ENCODE measurements at regions not wholly inside any gene's neighbourhood (a gene's known extent, or its start where the extent isn't known, plus 50 kb on each side); places are given as distances from the start of the nearest gene placed in this dataset.

- TF ChIP-seq, protein P1, sequence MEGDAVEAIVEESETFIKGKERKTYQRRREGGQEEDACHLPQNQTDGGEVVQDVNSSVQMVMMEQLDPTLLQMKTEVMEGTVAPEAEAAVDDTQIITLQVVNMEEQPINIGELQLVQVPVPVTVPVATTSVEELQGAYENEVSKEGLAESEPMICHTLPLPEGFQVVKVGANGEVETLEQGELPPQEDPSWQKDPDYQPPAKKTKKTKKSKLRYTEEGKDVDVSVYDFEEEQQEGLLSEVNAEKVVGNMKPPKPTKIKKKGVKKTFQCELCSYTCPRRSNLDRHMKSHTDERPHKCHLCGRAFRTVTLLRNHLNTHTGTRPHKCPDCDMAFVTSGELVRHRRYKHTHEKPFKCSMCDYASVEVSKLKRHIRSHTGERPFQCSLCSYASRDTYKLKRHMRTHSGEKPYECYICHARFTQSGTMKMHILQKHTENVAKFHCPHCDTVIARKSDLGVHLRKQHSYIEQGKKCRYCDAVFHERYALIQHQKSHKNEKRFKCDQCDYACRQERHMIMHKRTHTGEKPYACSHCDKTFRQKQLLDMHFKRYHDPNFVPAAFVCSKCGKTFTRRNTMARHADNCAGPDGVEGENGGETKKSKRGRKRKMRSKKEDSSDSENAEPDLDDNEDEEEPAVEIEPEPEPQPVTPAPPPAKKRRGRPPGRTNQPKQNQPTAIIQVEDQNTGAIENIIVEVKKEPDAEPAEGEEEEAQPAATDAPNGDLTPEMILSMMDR (IDR thresholded peaks at IDR 0.05; ENCODE audit: low read depth, low read length, missing input control): no peak
- TF ChIP-seq RAD21 (IDR thresholded peaks at IDR 0.05) (no peak), JUND (IDR thresholded peaks at IDR 0.05) (no peak), ATF3 (IDR thresholded peaks at IDR 0.05) (no peak), TAF1 (conservative IDR thresholded peaks at IDR 0.05) (no peak), RXRA (IDR thresholded peaks at IDR 0.05) (no peak), GABPA (IDR thresholded peaks at IDR 0.05 in 1 of 2, conservative IDR thresholded peaks at IDR 0.05 in 1 of 2) (no peak), SP1 (IDR thresholded peaks at IDR 0.05) (no peak), YY1 (IDR thresholded peaks at IDR 0.05) (no peak), FOXA1 (IDR thresholded peaks at IDR 0.05) (no peak), EGR1 (IDR thresholded peaks at IDR 0.05; ENCODE audit: low read depth in 2 of 2) (no peak)
- TF ChIP-seq, protein P2, sequence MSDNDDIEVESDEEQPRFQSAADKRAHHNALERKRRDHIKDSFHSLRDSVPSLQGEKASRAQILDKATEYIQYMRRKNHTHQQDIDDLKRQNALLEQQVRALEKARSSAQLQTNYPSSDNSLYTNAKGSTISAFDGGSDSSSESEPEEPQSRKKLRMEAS (IDR thresholded peaks at IDR 0.05): no peak
- TF ChIP-seq, protein P3, sequence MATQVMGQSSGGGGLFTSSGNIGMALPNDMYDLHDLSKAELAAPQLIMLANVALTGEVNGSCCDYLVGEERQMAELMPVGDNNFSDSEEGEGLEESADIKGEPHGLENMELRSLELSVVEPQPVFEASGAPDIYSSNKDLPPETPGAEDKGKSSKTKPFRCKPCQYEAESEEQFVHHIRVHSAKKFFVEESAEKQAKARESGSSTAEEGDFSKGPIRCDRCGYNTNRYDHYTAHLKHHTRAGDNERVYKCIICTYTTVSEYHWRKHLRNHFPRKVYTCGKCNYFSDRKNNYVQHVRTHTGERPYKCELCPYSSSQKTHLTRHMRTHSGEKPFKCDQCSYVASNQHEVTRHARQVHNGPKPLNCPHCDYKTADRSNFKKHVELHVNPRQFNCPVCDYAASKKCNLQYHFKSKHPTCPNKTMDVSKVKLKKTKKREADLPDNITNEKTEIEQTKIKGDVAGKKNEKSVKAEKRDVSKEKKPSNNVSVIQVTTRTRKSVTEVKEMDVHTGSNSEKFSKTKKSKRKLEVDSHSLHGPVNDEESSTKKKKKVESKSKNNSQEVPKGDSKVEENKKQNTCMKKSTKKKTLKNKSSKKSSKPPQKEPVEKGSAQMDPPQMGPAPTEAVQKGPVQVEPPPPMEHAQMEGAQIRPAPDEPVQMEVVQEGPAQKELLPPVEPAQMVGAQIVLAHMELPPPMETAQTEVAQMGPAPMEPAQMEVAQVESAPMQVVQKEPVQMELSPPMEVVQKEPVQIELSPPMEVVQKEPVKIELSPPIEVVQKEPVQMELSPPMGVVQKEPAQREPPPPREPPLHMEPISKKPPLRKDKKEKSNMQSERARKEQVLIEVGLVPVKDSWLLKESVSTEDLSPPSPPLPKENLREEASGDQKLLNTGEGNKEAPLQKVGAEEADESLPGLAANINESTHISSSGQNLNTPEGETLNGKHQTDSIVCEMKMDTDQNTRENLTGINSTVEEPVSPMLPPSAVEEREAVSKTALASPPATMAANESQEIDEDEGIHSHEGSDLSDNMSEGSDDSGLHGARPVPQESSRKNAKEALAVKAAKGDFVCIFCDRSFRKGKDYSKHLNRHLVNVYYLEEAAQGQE (IDR thresholded peaks at IDR 0.05): no peak
These were observed 84.5 kb upstream of the RPS23 start for GRCh38 chr5:82362636-82363035.
